ENCODE measurements at regions not wholly inside any gene's neighbourhood (a gene's known extent, or its start where the extent isn't known, plus 50 kb on each side); places are given as distances from the start of the nearest gene placed in this dataset.

- TF ChIP-seq CTCF (tag by site-specific recombination; IDR thresholded peaks at IDR 0.05) (no peak), ZNF121 (tag by site-specific recombination; IDR thresholded peaks at IDR 0.05) (no peak), ZBTB7A (tag by site-specific recombination; IDR thresholded peaks at IDR 0.05; ENCODE audit: low read depth) (no peak), ZNF626 (tag by site-specific recombination; IDR thresholded peaks at IDR 0.05) (no peak), IKZF3 (tag by site-specific recombination; IDR thresholded peaks at IDR 0.05) (no peak), ZBTB44 (tag by site-specific recombination; IDR thresholded peaks at IDR 0.05) (no peak), ZNF404 (tag by site-specific recombination; IDR thresholded peaks at IDR 0.05) (no peak), ZNF777 (tag by site-specific recombination; IDR thresholded peaks at IDR 0.05; ENCODE audit: borderline replicate concordance) (no peak)
Measured at GRCh38 chr3:174767853-174768382, 91.2 kb upstream of the NAALADL2 start.

Data from HEK293 (cell line).